ENCODE measurements at regions not wholly inside any gene's neighbourhood (a gene's known extent, or its start where the extent isn't known, plus 50 kb on each side); places are given as distances from the start of the nearest gene placed in this dataset.

GRCh38 chr12:89933911-89934310 is 225.3 kb upstream of the ATP2B1 start:
- Histone ChIP-seq H3K27ac (ENCODE audit: low read depth, low read length) (no peak overlapping the region), H3K9ac (ENCODE audit: low read depth in 1 of 2, low read length in 2 of 2) (no peak overlapping the region), H3K9me3 (ENCODE audit: control insufficient read depth in 1 of 2, low read length in 2 of 2) (no peaks in the 10 kb centered on the region), H3K4me3 (ENCODE audit: low read depth in 1 of 2, low read length in 2 of 2) (no peak overlapping the region), H3K4me1 (ENCODE audit: control insufficient read depth in 1 of 2, insufficient read depth in 2 of 2, low read length in 2 of 2) (peaks cover 0 to 2% of the 10 kb centered on the region in 2 donors), H3K27me3 (ENCODE audit: control insufficient read depth in 1 of 2, insufficient read depth in 2 of 2, low read length in 2 of 2) (no peaks in the 10 kb centered on the region), H3K36me3 (ENCODE audit: control insufficient read depth in 1 of 2, insufficient read depth in 2 of 2, low read length in 2 of 2) (no peaks in the 10 kb centered on the region)

- Histone ChIP-seq H3K27ac (ENCODE audit: low read depth, low read length) (no peak overlapping the region), H3K4me3 (ENCODE audit: low read depth in 1 of 2, low read length in 2 of 2) (no peak overlapping the region), H3K36me3 (ENCODE audit: control insufficient read depth in 1 of 2, insufficient read depth in 2 of 2, low read length in 2 of 2) (no peaks in the 10 kb centered on the region)
These were observed 224.3 kb upstream of the ATP2B1 start for GRCh38 chr12:89932954-89933353.

GRCh38 chr12:89928467-89928866 is 219.8 kb upstream of the ATP2B1 start:
- Histone ChIP-seq H3K27me3 (ENCODE audit: control insufficient read depth in 1 of 2, insufficient read depth in 2 of 2, low read length in 2 of 2) (no peaks in the 10 kb centered on the region), H3K36me3 (ENCODE audit: control insufficient read depth in 1 of 2, insufficient read depth in 2 of 2, low read length in 2 of 2) (no peaks in the 10 kb centered on the region), H3K27ac (ENCODE audit: low read depth, low read length) (no peak overlapping the region), H3K9ac (ENCODE audit: low read depth in 1 of 2, low read length in 2 of 2) (no peak overlapping the region), H3K4me1 (ENCODE audit: control insufficient read depth in 1 of 2, insufficient read depth in 2 of 2, low read length in 2 of 2) (no peaks in the 10 kb centered on the region), H3K9me3 (ENCODE audit: control insufficient read depth in 1 of 2, low read length in 2 of 2) (no peaks in the 10 kb centered on the region), H3K4me3 (ENCODE audit: low read depth in 1 of 2, low read length in 2 of 2) (no peak overlapping the region)

More at GRCh38 chr12:89932954-89933353, 224.3 kb upstream of the ATP2B1 start:
- H3K9ac ChIP-seq (ENCODE audit: low read depth in 1 of 2, low read length in 2 of 2) = no peak overlapping the region
- no peaks in the 10 kb centered on the region for H3K27me3 ChIP-seq (ENCODE audit: control insufficient read depth in 1 of 2, insufficient read depth in 2 of 2, low read length in 2 of 2)
- no peaks in the 10 kb centered on the region for H3K9me3 ChIP-seq (ENCODE audit: control insufficient read depth in 1 of 2, low read length in 2 of 2)
- H3K4me1 ChIP-seq (ENCODE audit: control insufficient read depth in 1 of 2, insufficient read depth in 2 of 2, low read length in 2 of 2) = no peaks in the 10 kb centered on the region

- Histone ChIP-seq H3K9ac (ENCODE audit: low read depth in 1 of 2, low read length in 2 of 2) (no peak overlapping the region), H3K4me1 (ENCODE audit: control insufficient read depth in 1 of 2, insufficient read depth in 2 of 2, low read length in 2 of 2) (peaks cover 0 to under 1% of the 10 kb centered on the region in 2 donors), H3K9me3 (ENCODE audit: control insufficient read depth in 1 of 2, low read length in 2 of 2) (no peaks in the 10 kb centered on the region), H3K27ac (ENCODE audit: low read depth, low read length) (no peak overlapping the region), H3K36me3 (ENCODE audit: control insufficient read depth in 1 of 2, insufficient read depth in 2 of 2, low read length in 2 of 2) (no peaks in the 10 kb centered on the region), H3K27me3 (ENCODE audit: control insufficient read depth in 1 of 2, insufficient read depth in 2 of 2, low read length in 2 of 2) (no peaks in the 10 kb centered on the region), H3K4me3 (ENCODE audit: low read depth in 1 of 2, low read length in 2 of 2) (no peak overlapping the region)
These were observed 218.6 kb upstream of the ATP2B1 start for GRCh38 chr12:89927226-89927698.

GRCh38 chr12:89924191-89924590 is 215.6 kb upstream of the ATP2B1 start:
- Histone ChIP-seq H3K4me3 (ENCODE audit: low read depth in 1 of 2, low read length in 2 of 2) (no peak overlapping the region), H3K4me1 (ENCODE audit: control insufficient read depth in 1 of 2, insufficient read depth in 2 of 2, low read length in 2 of 2) (peaks cover 4 to 5% of the 10 kb centered on the region in 2 donors), H3K9me3 (ENCODE audit: control insufficient read depth in 1 of 2, low read length in 2 of 2) (no peaks in the 10 kb centered on the region), H3K36me3 (ENCODE audit: control insufficient read depth in 1 of 2, insufficient read depth in 2 of 2, low read length in 2 of 2) (no peaks in the 10 kb centered on the region), H3K9ac (ENCODE audit: low read depth in 1 of 2, low read length in 2 of 2) (no peak overlapping the region), H3K27me3 (ENCODE audit: control insufficient read depth in 1 of 2, insufficient read depth in 2 of 2, low read length in 2 of 2) (no peaks in the 10 kb centered on the region), H3K27ac (ENCODE audit: low read depth, low read length) (no peak overlapping the region)

- H3K27me3 ChIP-seq (ENCODE audit: control insufficient read depth in 1 of 2, insufficient read depth in 2 of 2, low read length in 2 of 2) = no peaks in the 10 kb centered on the region
- no peak overlapping the region for H3K4me3 ChIP-seq (ENCODE audit: low read depth in 1 of 2, low read length in 2 of 2)
- no peak overlapping the region for H3K9ac ChIP-seq (ENCODE audit: low read depth in 1 of 2, low read length in 2 of 2)
- H3K9me3 ChIP-seq (ENCODE audit: control insufficient read depth in 1 of 2, low read length in 2 of 2) = no peaks in the 10 kb centered on the region
- H3K36me3 ChIP-seq (ENCODE audit: control insufficient read depth in 1 of 2, insufficient read depth in 2 of 2, low read length in 2 of 2) = no peaks in the 10 kb centered on the region
- H3K4me1 ChIP-seq (ENCODE audit: control insufficient read depth in 1 of 2, insufficient read depth in 2 of 2, low read length in 2 of 2) = peaks cover 4 to 5% of the 10 kb centered on the region in 2 donors
- H3K27ac ChIP-seq (ENCODE audit: low read depth, low read length) = no peak overlapping the region
These were observed 214.5 kb upstream of the ATP2B1 start for GRCh38 chr12:89923091-89923490.

- no peaks in the 10 kb centered on the region for H3K27me3 ChIP-seq (ENCODE audit: control insufficient read depth in 1 of 2, insufficient read depth in 2 of 2, low read length in 2 of 2)
- no peaks in the 10 kb centered on the region for H3K9me3 ChIP-seq (ENCODE audit: control insufficient read depth in 1 of 2, low read length in 2 of 2)
- H3K27ac ChIP-seq (ENCODE audit: low read depth, low read length) = no peak overlapping the region
- no peak overlapping the region for H3K4me3 ChIP-seq (ENCODE audit: low read depth in 1 of 2, low read length in 2 of 2)
- H3K9ac ChIP-seq (ENCODE audit: low read depth in 1 of 2, low read length in 2 of 2) = no peak overlapping the region
- H3K36me3 ChIP-seq (ENCODE audit: control insufficient read depth in 1 of 2, insufficient read depth in 2 of 2, low read length in 2 of 2) = no peaks in the 10 kb centered on the region
- H3K4me1 ChIP-seq (ENCODE audit: control insufficient read depth in 1 of 2, insufficient read depth in 2 of 2, low read length in 2 of 2) = peaks cover 4 to 5% of the 10 kb centered on the region in 2 donors
These were observed 212.2 kb upstream of the ATP2B1 start for GRCh38 chr12:89920866-89921265.

- Histone ChIP-seq H3K9me3 (ENCODE audit: control insufficient read depth in 1 of 2, low read length in 2 of 2) (no peaks in the 10 kb centered on the region), H3K27ac (ENCODE audit: low read depth, low read length) (no peak overlapping the region), H3K9ac (ENCODE audit: low read depth in 1 of 2, low read length in 2 of 2) (no peak overlapping the region), H3K4me1 (ENCODE audit: control insufficient read depth in 1 of 2, insufficient read depth in 2 of 2, low read length in 2 of 2) (peaks cover 4 to 5% of the 10 kb centered on the region in 2 donors), H3K36me3 (ENCODE audit: control insufficient read depth in 1 of 2, insufficient read depth in 2 of 2, low read length in 2 of 2) (no peaks in the 10 kb centered on the region), H3K27me3 (ENCODE audit: control insufficient read depth in 1 of 2, insufficient read depth in 2 of 2, low read length in 2 of 2) (no peaks in the 10 kb centered on the region), H3K4me3 (ENCODE audit: low read depth in 1 of 2, low read length in 2 of 2) (peak overlapping the region in 1 of 2 donors; percentile 29)
These were observed 210.7 kb upstream of the ATP2B1 start for GRCh38 chr12:89919241-89919906.

GRCh38 chr12:89918172-89918846 is 209.7 kb upstream of the ATP2B1 start:
- Histone ChIP-seq H3K36me3 (ENCODE audit: control insufficient read depth in 1 of 2, insufficient read depth in 2 of 2, low read length in 2 of 2) (no peaks in the 10 kb centered on the region), H3K9me3 (ENCODE audit: control insufficient read depth in 1 of 2, low read length in 2 of 2) (no peaks in the 10 kb centered on the region), H3K4me3 (ENCODE audit: low read depth in 1 of 2, low read length in 2 of 2) (peak overlapping the region; percentile 11 to 18), H3K27ac (ENCODE audit: low read depth, low read length) (no peak overlapping the region), H3K4me1 (ENCODE audit: control insufficient read depth in 1 of 2, insufficient read depth in 2 of 2, low read length in 2 of 2) (peaks cover 4 to 5% of the 10 kb centered on the region in 2 donors), H3K9ac (ENCODE audit: low read depth in 1 of 2, low read length in 2 of 2) (no peak overlapping the region), H3K27me3 (ENCODE audit: control insufficient read depth in 1 of 2, insufficient read depth in 2 of 2, low read length in 2 of 2) (no peaks in the 10 kb centered on the region)

- Histone ChIP-seq H3K36me3 (ENCODE audit: control insufficient read depth in 1 of 2, insufficient read depth in 2 of 2, low read length in 2 of 2) (no peaks in the 10 kb centered on the region), H3K4me3 (ENCODE audit: low read depth in 1 of 2, low read length in 2 of 2) (no peak overlapping the region), H3K27ac (ENCODE audit: low read depth, low read length) (no peak overlapping the region), H3K4me1 (ENCODE audit: control insufficient read depth in 1 of 2, insufficient read depth in 2 of 2, low read length in 2 of 2) (no peaks in the 10 kb centered on the region), H3K9me3 (ENCODE audit: control insufficient read depth in 1 of 2, low read length in 2 of 2) (peaks cover 0 to 3% of the 10 kb centered on the region in 2 donors), H3K27me3 (ENCODE audit: control insufficient read depth in 1 of 2, insufficient read depth in 2 of 2, low read length in 2 of 2) (no peaks in the 10 kb centered on the region), H3K9ac (ENCODE audit: low read depth in 1 of 2, low read length in 2 of 2) (no peak overlapping the region)
These were observed 201.1 kb upstream of the ATP2B1 start for GRCh38 chr12:89909753-89910152.

Data from duodenal mucosa (tissue), 2 donors.